ENCODE measurements at regions not wholly inside any gene's neighbourhood (a gene's known extent, or its start where the extent isn't known, plus 50 kb on each side); places are given as distances from the start of the nearest gene placed in this dataset.
"Not testable (repeated sequence)": the region's sequence is repeated elsewhere in the genome, so short reads cannot be mapped to it uniquely, and the experiment has no call there.

- no peak for DNase-seq (ENCODE audit: low spot score)
- H3K27ac Mint-ChIP-seq (ENCODE audit: unreplicated experiment) = no peak overlapping the region
- H3K36me3 Mint-ChIP-seq (ENCODE audit: low read depth) = no peaks in the 10 kb centered on the region
- no peak for TF ChIP-seq CTCF (IDR thresholded peaks at IDR 0.05)
- H3K4me1 Mint-ChIP-seq (ENCODE audit: low read depth) = peaks cover 15% of the 10 kb centered on the region
- H3K4me3 Mint-ChIP-seq (ENCODE audit: unreplicated experiment) = no peak overlapping the region
- H3K9me3 Mint-ChIP-seq (ENCODE audit: low read depth) = no peaks in the 10 kb centered on the region
- H3K27me3 Mint-ChIP-seq (ENCODE audit: low read depth) = peaks cover 9% of the 10 kb centered on the region
These were observed 96.3 kb upstream of the FNDC3A start for GRCh38 chr13:48879432-48879831.

GRCh38 chr13:48879854-48880253 is 95.9 kb upstream of the FNDC3A start:
- Mint-ChIP-seq H3K4me1 (ENCODE audit: low read depth) (peaks cover 19% of the 10 kb centered on the region), H3K4me3 (ENCODE audit: unreplicated experiment) (no peak overlapping the region)
- TF ChIP-seq CTCF (IDR thresholded peaks at IDR 0.05) = no peak

GRCh38 chr13:48883786-48884185 is 91.9 kb upstream of the FNDC3A start:
- not testable (repeated sequence) for H3K27me3 Mint-ChIP-seq (ENCODE audit: low read depth); H3K36me3 Mint-ChIP-seq (ENCODE audit: low read depth); H3K4me3 Mint-ChIP-seq (ENCODE audit: unreplicated experiment); H3K9me3 Mint-ChIP-seq (ENCODE audit: low read depth); DNase-seq (ENCODE audit: low spot score)
- H3K27ac Mint-ChIP-seq (ENCODE audit: unreplicated experiment) = peak overlapping the region; percentile 85
- H3K4me1 Mint-ChIP-seq (ENCODE audit: low read depth) = peaks cover 23% of the 10 kb centered on the region

More at GRCh38 chr13:48879854-48880253, 95.9 kb upstream of the FNDC3A start:
- DNase-seq (ENCODE audit: low spot score) = no peak
- H3K36me3 Mint-ChIP-seq (ENCODE audit: low read depth) = no peaks in the 10 kb centered on the region
- H3K27ac Mint-ChIP-seq (ENCODE audit: unreplicated experiment) = no peak overlapping the region
- no peaks in the 10 kb centered on the region for H3K9me3 Mint-ChIP-seq (ENCODE audit: low read depth)
- peaks cover 9% of the 10 kb centered on the region for H3K27me3 Mint-ChIP-seq (ENCODE audit: low read depth)

GRCh38 chr13:48885027-48885395 is 90.7 kb upstream of the FNDC3A start:
- DNase-seq (ENCODE audit: low spot score) = no peak
- Mint-ChIP-seq H3K27ac (ENCODE audit: unreplicated experiment) (no peak overlapping the region), H3K36me3 (ENCODE audit: low read depth) (no peaks in the 10 kb centered on the region), H3K4me3 (ENCODE audit: unreplicated experiment) (no peak overlapping the region), H3K27me3 (ENCODE audit: low read depth) (no peaks in the 10 kb centered on the region), H3K4me1 (ENCODE audit: low read depth) (peaks cover 15% of the 10 kb centered on the region), H3K9me3 (ENCODE audit: low read depth) (no peaks in the 10 kb centered on the region)
- TF ChIP-seq CTCF (IDR thresholded peaks at IDR 0.05) = no peak

- Mint-ChIP-seq H3K9me3 (ENCODE audit: low read depth) (no peaks in the 10 kb centered on the region), H3K4me3 (ENCODE audit: unreplicated experiment) (no peak overlapping the region)
- no peak for TF ChIP-seq CTCF (IDR thresholded peaks at IDR 0.05)
These were observed 87.1 kb upstream of the FNDC3A start for GRCh38 chr13:48888613-48889012.

GRCh38 chr13:48890391-48890790 is 85.3 kb upstream of the FNDC3A start:
- Mint-ChIP-seq H3K4me1 (ENCODE audit: low read depth) (peaks cover 27% of the 10 kb centered on the region), H3K9me3 (ENCODE audit: low read depth) (no peaks in the 10 kb centered on the region), H3K27ac (ENCODE audit: unreplicated experiment) (peak overlapping the region; percentile 34), H3K36me3 (ENCODE audit: low read depth) (no peaks in the 10 kb centered on the region), H3K27me3 (ENCODE audit: low read depth) (no peaks in the 10 kb centered on the region), H3K4me3 (ENCODE audit: unreplicated experiment) (no peak overlapping the region)
- DNase-seq (ENCODE audit: low spot score) = no peak
- TF ChIP-seq CTCF (IDR thresholded peaks at IDR 0.05) = no peak

More at GRCh38 chr13:48888613-48889012, 87.1 kb upstream of the FNDC3A start:
- no peak overlapping the region for H3K27ac Mint-ChIP-seq (ENCODE audit: unreplicated experiment)
- no peak for DNase-seq (ENCODE audit: low spot score)
- peaks cover 42% of the 10 kb centered on the region for H3K4me1 Mint-ChIP-seq (ENCODE audit: low read depth)
- no peaks in the 10 kb centered on the region for H3K27me3 Mint-ChIP-seq (ENCODE audit: low read depth)
- no peaks in the 10 kb centered on the region for H3K36me3 Mint-ChIP-seq (ENCODE audit: low read depth)

Data from chondrocyte (in vitro differentiated cells).